ENCODE measurements at regions not wholly inside any gene's neighbourhood (a gene's known extent, or its start where the extent isn't known, plus 50 kb on each side); places are given as distances from the start of the nearest gene placed in this dataset.

DNA sequence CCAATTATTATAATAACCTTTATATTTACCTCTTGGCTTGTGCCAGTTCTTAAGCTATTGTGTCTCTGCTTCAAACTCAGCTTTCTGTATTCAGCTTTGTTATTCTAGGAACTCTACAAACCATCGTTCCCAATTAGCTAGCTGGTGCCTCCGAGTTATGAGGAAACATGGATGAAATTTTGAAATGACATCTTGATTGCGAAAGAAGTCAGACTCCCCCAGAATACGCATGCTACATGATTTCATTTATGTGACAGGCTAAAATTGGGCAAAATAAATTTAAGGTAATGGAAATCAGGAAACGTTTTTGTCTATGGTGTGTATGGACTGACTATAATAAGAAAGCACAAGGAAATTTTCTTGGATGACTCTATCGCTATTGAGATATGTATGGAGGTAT lies 256.8 kb upstream of the NCAM2 start:
- Histone ChIP-seq H3K27ac (ENCODE audit: extremely low read depth, low read depth, low read length) (no peak overlapping the region), H3K4me2 (ENCODE audit: insufficient read depth, low read length) (no peak overlapping the region), H3K9me3 (replicated peaks; ENCODE audit: control insufficient read depth, insufficient read depth, low read depth, low read length) (no peaks in the 10 kb centered on the region), H4K20me1 (replicated peaks; ENCODE audit: control insufficient read depth, insufficient read depth, low read length) (no peaks in the 10 kb centered on the region), H3K9ac (ENCODE audit: insufficient read depth in 1 of 2, low read depth in 2 of 2, low read length in 2 of 2) (no peak overlapping the region), H3K36me3 (ENCODE audit: control insufficient read depth, insufficient read depth, low read length) (no peaks in the 10 kb centered on the region), H3K27me3 (ENCODE audit: control insufficient read depth in 2 of 2, insufficient read depth in 2 of 2, low read length in 2 of 2) (no peaks in the 10 kb centered on the region), H2AFZ (ENCODE audit: low read depth, low read length) (no peak overlapping the region), H3K4me3 (no peak overlapping the region), H3K9me1 (ENCODE audit: control insufficient read depth, insufficient read depth, low read length) (no peaks in the 10 kb centered on the region), H3K4me1 (replicated peaks in 1 of 2; ENCODE audit: control insufficient read depth in 2 of 2, insufficient read depth in 2 of 2, low read length in 2 of 2) (no peaks in the 10 kb centered on the region), H3K79me2 (ENCODE audit: control insufficient read depth, insufficient read depth, low read length) (no peaks in the 10 kb centered on the region)
- FAIRE-seq (no peak), DNase-seq (ENCODE audit: extremely low read depth in 1 of 4, low spot score in 3 of 4) (no peak), ATAC-seq (no peak)
- intact Hi-C loops (cut with micrococcal nuclease) (no loop called here), in situ Hi-C loops (cut with MboI) (no loop called here)
- TF ChIP-seq CEBPB (tag; IDR thresholded peaks at IDR 0.05) (peak; percentile 67), RCOR1 (IDR thresholded peaks at IDR 0.05; ENCODE audit: borderline replicate concordance in 1 of 2, low read depth in 2 of 2, low read length in 2 of 2) (no peak), KDM2B (CRISPR knock-in tag; IDR thresholded peaks at IDR 0.05) (no peak)
- TF ChIP-seq, protein P1, sequence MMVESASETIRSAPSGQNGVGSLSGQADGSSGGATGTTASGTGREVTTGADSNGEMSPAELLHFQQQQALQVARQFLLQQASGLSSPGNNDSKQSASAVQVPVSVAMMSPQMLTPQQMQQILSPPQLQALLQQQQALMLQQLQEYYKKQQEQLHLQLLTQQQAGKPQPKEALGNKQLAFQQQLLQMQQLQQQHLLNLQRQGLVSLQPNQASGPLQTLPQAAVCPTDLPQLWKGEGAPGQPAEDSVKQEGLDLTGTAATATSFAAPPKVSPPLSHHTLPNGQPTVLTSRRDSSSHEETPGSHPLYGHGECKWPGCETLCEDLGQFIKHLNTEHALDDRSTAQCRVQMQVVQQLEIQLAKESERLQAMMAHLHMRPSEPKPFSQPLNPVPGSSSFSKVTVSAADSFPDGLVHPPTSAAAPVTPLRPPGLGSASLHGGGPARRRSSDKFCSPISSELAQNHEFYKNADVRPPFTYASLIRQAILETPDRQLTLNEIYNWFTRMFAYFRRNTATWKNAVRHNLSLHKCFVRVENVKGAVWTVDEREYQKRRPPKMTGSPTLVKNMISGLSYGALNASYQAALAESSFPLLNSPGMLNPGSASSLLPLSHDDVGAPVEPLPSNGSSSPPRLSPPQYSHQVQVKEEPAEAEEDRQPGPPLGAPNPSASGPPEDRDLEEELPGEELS (CRISPR knock-in tag; IDR thresholded peaks at IDR 0.05; ENCODE audit: borderline replicate concordance), result no peak
- 6% methylated on average over 6 of the region's 6 CpGs for WGBS (ENCODE audit: insufficient coverage, low coverage, missing lambda C conversion rate)
- ChIA-PET CTCF (ENCODE audit: low intra/inter-chr PET ratio) (no interaction called here), POLR2A (no interaction called here)
- no TSS peak for BruUV-seq (replicated peaks)

DNA sequence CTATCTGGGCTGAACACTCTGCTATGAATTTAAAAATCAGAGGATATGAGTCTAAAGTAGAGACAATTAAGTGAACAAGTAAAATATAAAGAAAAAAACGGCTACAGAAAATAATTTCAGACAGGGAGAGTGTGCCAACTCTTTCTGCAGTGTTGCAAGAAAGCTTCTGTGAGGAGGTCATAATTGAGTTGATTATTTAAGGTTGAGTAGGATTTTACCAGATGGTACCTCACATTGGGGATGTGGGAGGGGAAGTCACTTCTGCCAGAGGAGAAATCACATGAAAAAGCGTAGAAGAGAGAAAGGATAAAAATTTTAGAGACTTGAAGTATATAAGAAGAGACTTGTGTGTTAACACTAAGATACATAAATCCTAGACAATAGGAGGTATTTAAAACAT lies 238.0 kb upstream of the NCAM2 start:
- no peak for ATAC-seq
- CTCF ChIA-PET (ENCODE audit: low intra/inter-chr PET ratio), result no interaction called here
- BruUV-seq (replicated peaks), result no TSS peak
- Histone ChIP-seq H3K4me1 (replicated peaks in 1 of 2; ENCODE audit: control insufficient read depth in 2 of 2, insufficient read depth in 2 of 2, low read length in 2 of 2) (no peaks in the 10 kb centered on the region), H3K9ac (ENCODE audit: insufficient read depth in 1 of 2, low read depth in 2 of 2, low read length in 2 of 2) (no peak overlapping the region), H3K9me3 (replicated peaks; ENCODE audit: control insufficient read depth, insufficient read depth, low read depth, low read length) (no peaks in the 10 kb centered on the region; the same call in 1 of the 2 replicates), H3K79me2 (ENCODE audit: control insufficient read depth, insufficient read depth, low read length) (no peaks in the 10 kb centered on the region), H3K27ac (ENCODE audit: extremely low read depth, low read depth, low read length) (no peak overlapping the region), H3K4me2 (ENCODE audit: insufficient read depth, low read length) (no peak overlapping the region), H3K36me3 (ENCODE audit: control insufficient read depth, insufficient read depth, low read length) (no peaks in the 10 kb centered on the region), H3K4me3 (no peak overlapping the region), H3K9me1 (ENCODE audit: control insufficient read depth, insufficient read depth, low read length) (no peaks in the 10 kb centered on the region), H2AFZ (ENCODE audit: low read depth, low read length) (no peak overlapping the region), H3K27me3 (ENCODE audit: control insufficient read depth in 2 of 2, insufficient read depth in 2 of 2, low read length in 2 of 2) (no peaks in the 10 kb centered on the region), H4K20me1 (replicated peaks; ENCODE audit: control insufficient read depth, insufficient read depth, low read length) (no peaks in the 10 kb centered on the region)
- DNase-seq (ENCODE audit: extremely low read depth in 1 of 4, low spot score in 3 of 4), result no peak
- no peak for TF ChIP-seq CBFA2T3 (IDR thresholded peaks at IDR 0.05)
- no peak for TF ChIP-seq TRIM28 (IDR thresholded peaks at IDR 0.05)
- no peak for TF ChIP-seq HMG20A (CRISPR knock-in tag; conservative IDR thresholded peaks at IDR 0.05)
- no peak for TF ChIP-seq FOXA1 (IDR thresholded peaks at IDR 0.05; ENCODE audit: borderline replicate concordance)
- FAIRE-seq, result no peak
- WGBS (ENCODE audit: insufficient coverage, low coverage, missing lambda C conversion rate), result 5% methylated on average over 2 of the region's 2 CpGs
- in situ Hi-C loops (cut with MboI) (no loop called here), intact Hi-C loops (cut with micrococcal nuclease) (no loop called here)
- POLR2A ChIA-PET, result no interaction called here

Data from K562 (cell line).